SK-N-MC (cell line): ENCODE measurements at regions not wholly inside any gene's neighbourhood (a gene's known extent, or its start where the extent isn't known, plus 50 kb on each side); places are given as distances from the start of the nearest gene placed in this dataset.
"Not testable (repeated sequence)": the region's sequence is repeated elsewhere in the genome, so short reads cannot be mapped to it uniquely, and the experiment has no call there.

Source experiments
- DNase-seq: peaks from one replicate; pipeline ENCODE4 v3.0.0-alpha.2; 2011; ENCODE audit warnings: low read depth, low spot score
- H3K27ac ChIP-seq: fragments of 200-600 bp; sonication (generic); 2 replicates; pipeline ENCODE4 v1.5.1; 2016; ENCODE audit warnings: mixed run types
- H3K36me3 ChIP-seq: fragments of 200-600 bp; sonication (generic); 2 replicates; pipeline ENCODE4 v1.6.1; 2017; ENCODE audit warnings: antibody characterized with exemption, low read length, mixed read lengths; ENCODE audit not compliant: insufficient read depth
- H3K4me3 ChIP-seq: fragments of 200-600 bp; sonication (generic); 2 replicates; pipeline ENCODE4 v1.5.1; 2016
- H3K9ac ChIP-seq: fragments of 200-600 bp; sonication (generic); 2 replicates; pipeline ENCODE4 v1.8.0; 2017; ENCODE audit warnings: mixed run types, mixed read lengths; ENCODE audit not compliant: insufficient read length
- H3K9me3 ChIP-seq: fragments of 200-600 bp; sonication (generic); 2 replicates; pipeline ENCODE4 v1.6.1; 2017; ENCODE audit warnings: low read depth, mild to moderate bottlenecking, antibody characterized with exemption, low read length, moderate library complexity, mixed read lengths
- EZH2 ChIP-seq: fragments of 200-600 bp; sonication (generic); IDR thresholded peaks from one replicate; pipeline ENCODE4 v1.6.1; 2017; ENCODE audit warnings: antibody characterized with exemption
- FOXP2 ChIP-seq: optimal IDR thresholded peaks from 2 replicates; pipeline ENCODE3; 2011; ENCODE audit warnings: mild to moderate bottlenecking, moderate library complexity; ENCODE audit not compliant: insufficient read depth; ENCODE audit errors: extremely low read length, control extremely low read depth
- POLR2AphosphoS5 ChIP-seq: IDR thresholded peaks from 2 replicates; pipeline ENCODE4 v1.6.1; 2012; ENCODE audit warnings: mild to moderate bottlenecking, low read depth, low read length, borderline replicate concordance

DNA sequence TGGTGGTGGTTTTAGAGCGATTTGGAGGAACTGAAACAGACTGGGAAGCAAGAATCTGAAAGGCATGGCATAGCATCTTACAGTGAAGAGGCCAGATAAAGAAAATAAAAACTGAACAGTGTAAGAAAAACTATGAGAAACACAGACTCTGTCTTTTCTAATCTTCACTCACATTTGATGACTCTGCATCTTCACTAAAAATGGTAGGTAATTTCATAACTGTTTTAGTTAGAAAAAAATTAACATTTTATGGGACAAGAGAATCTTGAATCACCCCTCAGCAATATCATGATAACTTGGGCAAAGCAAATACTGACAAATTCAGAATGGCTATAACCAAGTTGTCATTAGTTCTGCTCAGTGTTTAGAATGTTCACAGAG lies 812.6 kb downstream of the MCTP2 start:
- Histone ChIP-seq H3K9me3 (peaks cover 3% of the 10 kb centered on the region; the same call in 1 of the 2 replicates), H3K36me3 (no peaks in the 10 kb centered on the region), H3K9ac (no peak overlapping the region), H3K27ac (peak overlapping the region; percentile 22; the same call in 1 of the 2 replicates), H3K4me3 (no peak overlapping the region)
- DNase-seq = no peak
- TF ChIP-seq POLR2AphosphoS5 (no peak), FOXP2 (no peak)

DNA sequence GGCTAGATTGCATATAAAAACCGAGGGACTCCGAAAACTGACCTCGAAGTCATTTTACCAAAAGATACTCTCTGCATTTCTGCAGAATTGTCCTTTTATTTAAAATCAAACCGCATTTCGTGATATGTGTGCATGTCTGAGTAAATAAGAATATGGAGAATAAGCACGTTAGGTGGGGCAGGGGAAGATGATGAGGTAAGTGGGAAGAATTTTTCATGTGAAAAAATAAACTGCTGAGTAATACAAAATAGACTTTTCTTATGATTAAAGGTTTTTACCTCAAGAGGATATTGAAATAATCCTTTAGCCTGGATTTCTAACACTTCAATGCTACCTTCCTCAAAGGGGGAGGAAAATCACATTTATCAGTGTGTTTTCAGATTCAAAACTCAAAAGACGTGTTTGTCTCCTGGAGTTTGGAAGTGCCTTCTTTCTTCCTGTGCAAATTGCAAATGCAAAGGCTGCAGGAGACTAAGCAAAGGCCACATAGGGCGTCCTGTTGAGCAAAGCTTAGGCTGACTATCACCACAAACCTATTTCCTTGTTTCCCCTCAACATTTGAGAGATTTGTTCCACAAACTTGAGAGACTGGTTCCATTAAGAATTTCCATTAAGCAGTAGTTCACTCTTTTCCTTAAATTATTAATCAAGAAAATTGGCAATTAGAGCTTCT lies 813.5 kb downstream of the MCTP2 start:
- H3K36me3 ChIP-seq = no peaks in the 10 kb centered on the region
- TF ChIP-seq POLR2AphosphoS5 = no peak
- TF ChIP-seq EZH2 = no peak
- no peak for TF ChIP-seq FOXP2
- H3K9me3 ChIP-seq = peaks cover 3% of the 10 kb centered on the region; the same call in 1 of the 2 replicates
- H3K9ac ChIP-seq = no peak overlapping the region
- DNase-seq = no peak
- H3K27ac ChIP-seq = 0 out of 2 replicates have a peak overlapping the region, but pooled peaks have one; percentile 22
- H3K4me3 ChIP-seq = peak overlapping the region; percentile 13; the same call in 1 of the 2 replicates

DNA sequence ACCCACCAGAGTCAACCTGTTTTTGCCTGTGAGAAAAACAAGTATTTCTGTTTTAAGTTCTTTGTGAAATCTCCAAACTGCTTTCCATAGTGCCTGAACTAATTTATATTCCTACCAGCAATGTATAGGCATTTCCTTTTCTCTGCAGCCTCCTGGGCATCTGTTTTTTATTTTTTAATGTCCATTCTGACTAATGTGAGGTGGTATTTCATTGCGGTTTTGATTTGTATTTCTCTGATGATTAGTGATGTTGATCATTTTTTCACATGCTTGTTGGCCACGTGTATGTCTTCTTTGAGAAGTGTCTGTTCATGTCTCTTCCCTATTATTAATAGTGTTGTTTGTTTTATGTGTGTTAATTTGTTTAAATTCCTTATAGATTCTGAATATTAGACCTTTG lies 820.5 kb downstream of the MCTP2 start:
- TF ChIP-seq FOXP2 = no peak
- no peak for TF ChIP-seq EZH2
- no peak for TF ChIP-seq POLR2AphosphoS5

GRCh38 chr15:95059346-95059905 lies 828.1 kb downstream of the MCTP2 start:
- no peak for DNase-seq
- Histone ChIP-seq H3K36me3 (no peaks in the 10 kb centered on the region), H3K27ac (no peak overlapping the region), H3K4me3 (no peak overlapping the region), H3K9me3 (no peaks in the 10 kb centered on the region), H3K9ac (no peak overlapping the region)
- TF ChIP-seq FOXP2 = no peak
- no peak for TF ChIP-seq POLR2AphosphoS5
- TF ChIP-seq EZH2 = no peak

More for the DNA sequence above, 820.5 kb downstream of the MCTP2 start:
- H3K4me3 ChIP-seq = no peak overlapping the region
- H3K9ac ChIP-seq = no peak overlapping the region
- no peak for DNase-seq
- H3K9me3 ChIP-seq = peaks cover 3% of the 10 kb centered on the region; the same call in 1 of the 2 replicates
- no peak overlapping the region for H3K27ac ChIP-seq
- H3K36me3 ChIP-seq = no peaks in the 10 kb centered on the region

DNA sequence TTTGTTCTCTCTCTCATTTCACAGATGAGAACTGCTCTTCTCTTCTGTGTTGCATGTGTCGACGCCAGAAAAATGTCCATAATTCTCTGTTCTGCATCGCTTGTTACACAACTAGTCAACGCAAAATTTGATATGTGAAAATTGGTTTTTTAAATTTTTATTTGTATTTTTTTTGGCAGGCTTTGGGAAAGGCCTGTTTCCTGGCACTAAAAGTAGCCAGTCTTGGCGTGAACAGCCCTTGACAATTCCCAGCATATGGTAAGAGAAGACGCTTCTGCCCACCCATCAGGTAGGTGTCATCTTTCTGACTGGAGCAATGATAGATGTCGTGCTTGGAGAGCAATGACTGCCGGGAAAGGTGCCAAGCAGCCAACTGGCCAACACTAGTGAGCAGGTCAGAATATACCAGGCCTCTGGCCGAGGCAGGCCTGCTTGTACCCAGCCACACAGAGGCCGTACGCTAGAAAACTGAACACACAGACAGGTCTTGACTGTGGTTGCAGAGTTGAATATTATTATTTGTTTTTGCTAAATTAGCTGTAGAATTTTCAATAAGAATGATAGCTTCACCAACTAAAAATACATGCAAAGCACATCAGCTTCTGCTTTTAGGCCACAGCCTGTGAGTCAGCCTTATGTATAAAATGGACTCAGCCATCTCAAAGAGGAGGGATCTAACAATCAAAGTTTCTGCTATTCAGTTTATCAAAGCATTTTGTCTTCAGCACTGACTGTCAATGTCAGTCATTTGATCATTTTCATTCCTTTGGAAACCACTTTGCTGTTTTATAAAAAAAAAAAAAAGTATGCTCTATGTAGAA lies 837.5 kb downstream of the MCTP2 start:
- no peak overlapping the region for H3K27ac ChIP-seq

DNA sequence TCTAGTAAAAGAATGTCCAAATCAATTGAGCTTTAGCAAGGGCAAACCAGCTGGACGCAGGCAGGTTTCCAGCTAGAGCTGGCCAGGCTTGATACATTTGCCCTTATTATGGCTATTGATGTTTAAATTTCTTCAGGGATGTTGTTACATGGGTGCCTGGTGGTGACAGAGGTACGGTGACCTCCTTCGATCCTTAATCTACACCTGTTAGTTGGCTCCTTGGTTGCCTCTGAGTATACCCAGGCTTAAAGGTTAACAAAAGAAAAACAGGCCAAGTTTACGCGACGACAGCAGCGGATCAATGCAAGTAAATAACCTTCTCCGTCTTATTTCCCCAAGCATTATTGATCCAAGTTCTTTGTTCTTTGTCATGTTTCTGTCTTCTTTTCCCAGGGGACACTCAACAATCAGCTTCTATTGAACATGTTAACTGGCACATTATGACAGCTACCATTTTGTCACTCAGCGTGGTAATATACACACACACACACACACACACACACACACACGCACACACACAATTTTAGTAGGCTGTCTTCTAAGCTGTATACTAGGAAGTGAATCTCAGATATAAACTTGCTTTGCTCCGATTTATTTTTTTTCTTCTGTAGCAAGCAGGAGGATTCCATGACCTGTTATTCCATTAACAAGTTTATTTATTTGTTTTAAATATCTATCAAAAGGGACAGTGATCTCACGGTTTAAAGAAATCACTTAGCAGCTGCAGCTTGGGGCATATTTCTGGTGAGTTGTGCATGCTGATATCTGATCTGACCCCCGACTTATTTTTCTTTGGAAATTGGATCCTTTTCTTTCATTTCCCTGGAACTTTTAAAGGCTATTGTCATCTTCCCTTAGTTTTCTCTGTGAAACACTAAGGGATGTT lies 844.7 kb downstream of the MCTP2 start:
- TF ChIP-seq POLR2AphosphoS5 (no peak), EZH2 (no peak)
- Histone ChIP-seq H3K4me3 (no peak overlapping the region), H3K36me3 (no peaks in the 10 kb centered on the region), H3K9me3 (no peaks in the 10 kb centered on the region), H3K9ac (no peak overlapping the region), H3K27ac (no peak overlapping the region)
- no peak for DNase-seq

More for the DNA sequence above, 837.5 kb downstream of the MCTP2 start:
- no peak for DNase-seq
- Histone ChIP-seq H3K4me3 (no peak overlapping the region), H3K9ac (no peak overlapping the region), H3K9me3 (no peaks in the 10 kb centered on the region), H3K36me3 (no peaks in the 10 kb centered on the region)
- TF ChIP-seq FOXP2 (no peak), EZH2 (no peak), POLR2AphosphoS5 (no peak)

GRCh38 chr15:95076678-95076990 lies 845.3 kb downstream of the MCTP2 start:
- no peaks in the 10 kb centered on the region for H3K9me3 ChIP-seq
- no peak for TF ChIP-seq EZH2
- no peak for TF ChIP-seq POLR2AphosphoS5
- no peak for TF ChIP-seq FOXP2
- no peak for DNase-seq
- no peak overlapping the region for H3K4me3 ChIP-seq
- H3K36me3 ChIP-seq = no peaks in the 10 kb centered on the region
- H3K9ac ChIP-seq = no peak overlapping the region
- H3K27ac ChIP-seq = no peak overlapping the region

- Histone ChIP-seq H3K36me3 (no peaks in the 10 kb centered on the region), H3K9me3 (no peaks in the 10 kb centered on the region), H3K4me3 (no peak overlapping the region), H3K9ac (no peak overlapping the region), H3K27ac (no peak overlapping the region)
- no peak for TF ChIP-seq EZH2
- TF ChIP-seq POLR2AphosphoS5 = no peak
- no peak for TF ChIP-seq FOXP2
- no peak for DNase-seq
Observed at GRCh38 chr15:95078003-95078402, 846.6 kb downstream of the MCTP2 start.

- H3K9ac ChIP-seq, H3K36me3 ChIP-seq, H3K9me3 ChIP-seq, DNase-seq, H3K27ac ChIP-seq, H3K4me3 ChIP-seq: not testable (repeated sequence)
Observed at GRCh38 chr15:95080228-95080627, 848.9 kb downstream of the MCTP2 start.
